H1 (cell line): ENCODE measurements at regions not wholly inside any gene's neighbourhood (a gene's known extent, or its start where the extent isn't known, plus 50 kb on each side); places are given as distances from the start of the nearest gene placed in this dataset.
"Not testable (repeated sequence)": the region's sequence is repeated elsewhere in the genome, so short reads cannot be mapped to it uniquely, and the experiment has no call there.

Experiments used
- CTCF ChIA-PET: fragments of 300-600 bp; sonication (Branson Sonifier 250); formaldehyde crosslinking; loops from one replicate; lab custom pipeline; 2021; ENCODE audit not compliant: partially characterized antibody; lab: Charles Lee
- POLR2A ChIA-PET: fragments of 300-600 bp; sonication (Branson Sonifier 250); formaldehyde crosslinking; loops from one replicate; lab custom pipeline; 2021; ENCODE audit warnings: inconsistent platforms; ENCODE audit not compliant: partially characterized antibody; lab: Charles Lee
- DNase-seq, 2 experiments: peaks; one replicate each; pipeline versions ENCODE4 v3.0.0 to v3.0.0-alpha.2; 2010 to 2022; ENCODE audit warnings: low spot score in 2 of 2, low read depth in 1 of 2, mixed read lengths in 1 of 2
- FAIRE-seq: peaks from 2 replicates; lab custom pipeline; 2011; peaks lifted over from hg19 to GRCh38; lab: Jason Lieb, UNC
- H2AFZ ChIP-seq: 2 replicates; pipeline ENCODE4 v1.8.1; 2012; ENCODE audit warnings: low read length, inconsistent platforms
- H2AK5ac ChIP-seq: 2 replicates; pipeline ENCODE4 v1.6.1; 2013; ENCODE audit warnings: low read depth, low read length
- H2BK120ac ChIP-seq: replicated peaks from 2 replicates; pipeline ENCODE3; 2013; ENCODE audit warnings: low read depth, low read length, inconsistent platforms
- H2BK12ac ChIP-seq: 2 replicates; pipeline ENCODE4 v1.6.1; 2013; ENCODE audit warnings: low read depth, low read length
- H2BK15ac ChIP-seq: 2 replicates; pipeline ENCODE4 v1.6.1; 2013; ENCODE audit warnings: low read length
- H2BK20ac ChIP-seq: 2 replicates; pipeline ENCODE4 v1.6.1; 2013; ENCODE audit warnings: low read length
- H2BK5ac ChIP-seq: 2 replicates; pipeline ENCODE4 v1.6.1; 2013; ENCODE audit warnings: low read depth, low read length
- H3K14ac ChIP-seq: 2 replicates; pipeline ENCODE4 v1.6.1; 2013; ENCODE audit warnings: inconsistent platforms; ENCODE audit not compliant: insufficient read length
- H3K18ac ChIP-seq: 2 replicates; pipeline ENCODE4 v1.6.1; 2013; ENCODE audit warnings: low read length; ENCODE audit errors: extremely low read depth
- H3K23ac ChIP-seq: 2 replicates; pipeline ENCODE4 v1.6.1; 2013; ENCODE audit warnings: inconsistent platforms; ENCODE audit not compliant: insufficient read length
- H3K23me2 ChIP-seq: 2 replicates; pipeline ENCODE4 v1.6.1; 2013; ENCODE audit warnings: low read depth, low read length
- H3K27ac ChIP-seq: 2 replicates; pipeline ENCODE4 v1.6.1; 2011; ENCODE audit warnings: low read depth, low read length, inconsistent platforms
- H3K27me3 ChIP-seq, 4 experiments: replicated peaks in 1 of 4; 1 replicate in 1 of 4; 2 replicates in 3 of 4; pipeline versions ENCODE4 v1.6.1 to v1.8.1; 2011 to 2013; ENCODE audit warnings: low read length in 3 of 4, mild to moderate bottlenecking in 3 of 4, inconsistent platforms in 2 of 4, mixed read lengths in 2 of 4, moderate library complexity in 1 of 4; ENCODE audit not compliant: control insufficient read depth in 3 of 4, insufficient read depth in 3 of 4; ENCODE audit errors: extremely low read depth in 1 of 4
- H3K36me3 ChIP-seq, 4 experiments: 2 replicates each; pipeline versions ENCODE4 v1.6.1 to v1.8.1; 2011 to 2013; ENCODE audit warnings: mild to moderate bottlenecking in 4 of 4, low read length in 3 of 4, moderate library complexity in 2 of 4, control low read depth in 1 of 4, inconsistent platforms in 1 of 4; ENCODE audit not compliant: insufficient read depth in 4 of 4, control insufficient read depth in 2 of 4
- H3K4ac ChIP-seq: replicated peaks from 2 replicates; pipeline ENCODE3; 2013; ENCODE audit warnings: low read length, low read depth, mixed read lengths, inconsistent platforms; ENCODE audit not compliant: insufficient read length
- H3K4me1 ChIP-seq, 4 experiments: replicated peaks in 1 of 4; 1 replicate in 1 of 4; 2 replicates in 3 of 4; pipeline versions ENCODE4 v1.6.1 to v1.8.1; 2011 to 2013; ENCODE audit warnings: low read length in 3 of 4, inconsistent platforms in 2 of 4, mixed read lengths in 1 of 4; ENCODE audit not compliant: insufficient read depth in 4 of 4, control insufficient read depth in 3 of 4
- H3K4me2 ChIP-seq, 2 experiments: 2 replicates each; pipeline versions ENCODE4 v1.6.1 to v1.8.1; 2011 to 2013; ENCODE audit warnings: low read depth in 2 of 2, low read length in 2 of 2, control low read depth in 1 of 2, inconsistent platforms in 1 of 2, mild to moderate bottlenecking in 1 of 2; ENCODE audit not compliant: insufficient read depth in 1 of 2
- H3K4me3 ChIP-seq, 4 experiments: fragments of 200-600, 300-600 bp in 1 of 4; sonication (generic), shearing (Covaris generic), sonication (Bioruptor Twin) in 1 of 4; 2 replicates each; pipeline versions ENCODE4 v1.5.1 to v1.8.1; 2011 to 2016; ENCODE audit warnings: low read length in 4 of 4, low read depth in 3 of 4, control low read depth in 2 of 4, inconsistent platforms in 2 of 4, mild to moderate bottlenecking in 2 of 4, mixed read lengths in 1 of 4, moderate library complexity in 1 of 4; ENCODE audit not compliant: insufficient read depth in 2 of 4; ENCODE audit errors: extremely low read depth in 1 of 4
- H3K56ac ChIP-seq: replicated peaks from 2 replicates; pipeline ENCODE3; 2013; ENCODE audit warnings: low read depth, mild to moderate bottlenecking, mixed read lengths, low read length, inconsistent platforms; ENCODE audit not compliant: insufficient read length
- H3K79me1 ChIP-seq: 2 replicates; pipeline ENCODE4 v1.6.1; 2013; ENCODE audit warnings: low read depth, low read length, control low read depth
- H3K79me2 ChIP-seq, 2 experiments: 2 replicates each; pipeline versions ENCODE4 v1.6.1 to v1.8.1; 2012 to 2013; ENCODE audit warnings: low read length in 2 of 2, mild to moderate bottlenecking in 2 of 2, inconsistent platforms in 1 of 2; ENCODE audit not compliant: insufficient read depth in 2 of 2, control insufficient read depth in 1 of 2
- H3K9ac ChIP-seq, 4 experiments: replicated peaks in 1 of 4; 1 replicate in 1 of 4; 2 replicates in 3 of 4; pipeline versions ENCODE4 v1.6.1 to v1.8.1; 2011 to 2013; ENCODE audit warnings: low read depth in 3 of 4, low read length in 3 of 4, control low read depth in 2 of 4, mild to moderate bottlenecking in 2 of 4, moderate library complexity in 2 of 4, inconsistent platforms in 1 of 4; ENCODE audit errors: extremely low read depth in 1 of 4
- H3K9me3 ChIP-seq, 2 experiments: 2 replicates each; pipeline versions ENCODE4 v1.6.1 to v1.8.1; 2012 to 2013; ENCODE audit warnings: mild to moderate bottlenecking in 2 of 2, moderate library complexity in 2 of 2, control low read depth in 1 of 2, inconsistent platforms in 1 of 2, low read depth in 1 of 2, low read length in 1 of 2, mixed read lengths in 1 of 2; ENCODE audit not compliant: insufficient read depth in 2 of 2
- H4K20me1 ChIP-seq, 2 experiments: replicated peaks in 1 of 2; 2 replicates each; pipeline versions ENCODE3 to v1.8.1; 2011 to 2013; ENCODE audit warnings: inconsistent platforms in 2 of 2, low read length in 2 of 2, mild to moderate bottlenecking in 1 of 2; ENCODE audit not compliant: insufficient read depth in 2 of 2, control insufficient read depth in 1 of 2
- H4K5ac ChIP-seq: 2 replicates; pipeline ENCODE4 v1.6.1; 2013; ENCODE audit warnings: low read length, low read depth, mixed read lengths, inconsistent platforms; ENCODE audit not compliant: insufficient read length
- H4K8ac ChIP-seq: 2 replicates; pipeline ENCODE4 v1.8.0; 2013; ENCODE audit warnings: mild to moderate bottlenecking, moderate library complexity, low read length, inconsistent platforms; ENCODE audit not compliant: insufficient read depth; ENCODE audit errors: extremely low read depth
- H4K91ac ChIP-seq: replicated peaks from 2 replicates; pipeline ENCODE3; 2013; ENCODE audit warnings: low read length, mixed read lengths, inconsistent platforms; ENCODE audit not compliant: insufficient read length
- WGBS, 2 experiments: shearing (Covaris generic) in 1 of 2; methylation state at CpG; one replicate each; pipeline versions ENCODE4 v1.1.6 to v1.1.7; 2013 to 2015; ENCODE audit warnings: low lambda C conversion rate in 2 of 2, mixed read lengths in 2 of 2, inconsistent platforms in 1 of 2, low coverage in 1 of 2, missing lambda C conversion rate in 1 of 2; ENCODE audit not compliant: insufficient replicate concordance in 2 of 2, insufficient coverage in 1 of 2, insufficient read length in 1 of 2; ENCODE audit errors: extremely low coverage in 1 of 2, missing lambda C conversion rate in 1 of 2; 5-methylcytosine and 5-hydroxymethylcytosine counted together

DNA sequence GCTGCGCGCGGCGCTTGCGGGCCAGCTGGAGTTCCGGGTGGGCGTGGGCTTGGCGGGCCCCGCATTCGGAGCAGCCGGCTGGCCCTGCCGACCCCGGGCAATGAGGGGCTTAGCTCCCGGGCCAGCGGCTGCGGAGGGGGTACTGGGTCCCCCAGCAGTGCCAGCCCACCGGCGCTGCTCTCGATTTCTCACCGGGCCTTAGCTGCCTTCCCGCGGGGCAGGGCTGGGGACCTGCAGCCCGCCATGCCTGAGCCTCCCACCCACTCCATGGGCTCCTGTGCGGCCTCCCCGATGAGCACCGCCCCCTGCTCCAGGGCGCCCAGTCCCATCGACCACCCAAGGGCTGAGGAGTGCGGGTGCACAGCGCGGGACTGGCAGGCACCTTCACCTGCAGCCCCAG is 381.4 kb downstream of the KCNRG start:
- H3K4me1 ChIP-seq, H3K9me3 ChIP-seq, H4K91ac ChIP-seq, H2BK120ac ChIP-seq, H3K23ac ChIP-seq, H4K5ac ChIP-seq, H3K9ac ChIP-seq, H2BK20ac ChIP-seq, H2AFZ ChIP-seq, H3K27ac ChIP-seq, H3K4me3 ChIP-seq, H3K23me2 ChIP-seq, DNase-seq, FAIRE-seq, H3K36me3 ChIP-seq, H3K79me2 ChIP-seq, H3K18ac ChIP-seq, H3K27me3 ChIP-seq, H3K4me2 ChIP-seq, H3K14ac ChIP-seq, H2BK5ac ChIP-seq, H3K79me1 ChIP-seq, H2AK5ac ChIP-seq, H4K8ac ChIP-seq, H3K4ac ChIP-seq, H2BK12ac ChIP-seq, H3K56ac ChIP-seq, H2BK15ac ChIP-seq, H4K20me1 ChIP-seq: not testable (repeated sequence)
- 98% methylated on average over 9 of the region's 31 CpGs; no CpG with 5 or more reads in 1 of the 2 experiments for WGBS, 2 experiments
- ChIA-PET CTCF (interaction anchor here (0.9 kb wide), 2 partner anchors 122 to 162 kb away, joined by 3 read pairs; no protein-coding TSS in a partner anchor), POLR2A (interaction anchor here (1.6 kb wide), 1 partner anchor 17 kb away, joined by 3 read pairs; no protein-coding TSS in a partner anchor)
